ENCODE measurements at regions not wholly inside any gene's neighbourhood (a gene's known extent, or its start where the extent isn't known, plus 50 kb on each side); places are given as distances from the start of the nearest gene placed in this dataset.

DNA sequence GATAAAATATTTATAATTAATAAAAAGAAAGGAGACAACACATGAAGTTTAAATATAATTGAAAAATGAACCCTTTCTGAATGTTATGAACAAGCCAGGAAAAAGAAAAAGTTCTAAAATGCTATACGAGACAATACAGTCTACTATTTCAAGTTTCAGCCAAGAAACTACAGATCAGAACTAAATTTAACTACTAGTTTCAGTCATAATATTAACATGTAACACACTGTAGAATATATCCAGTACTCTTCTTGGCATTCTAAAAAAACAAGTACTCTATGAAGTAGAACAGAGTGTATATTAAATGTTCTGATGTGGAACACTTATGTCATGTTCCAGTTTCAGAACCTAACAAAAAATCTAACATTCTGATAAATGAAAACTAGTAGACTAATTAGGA lies 679.7 kb downstream of the FAT4 start:
- Histone ChIP-seq H3K79me2 (ENCODE audit: low read length) (no peaks in the 10 kb centered on the region), H2AFZ (ENCODE audit: low read depth, low read length) (no peak overlapping the region), H3K36me3 (replicated peaks; ENCODE audit: low read depth, low read length) (no peaks in the 10 kb centered on the region), H3K27ac (ENCODE audit: low read length) (no peak overlapping the region), H3K4me2 (ENCODE audit: low read length) (no peak overlapping the region), H3K27me3 (ENCODE audit: low read depth, low read length) (no peaks in the 10 kb centered on the region), H4K20me1 (ENCODE audit: insufficient read depth, low read length) (no peaks in the 10 kb centered on the region), H3K4me3 (ENCODE audit: low read length) (no peak overlapping the region), H3K9ac (ENCODE audit: low read length) (no peak overlapping the region), H3K9me3 (ENCODE audit: insufficient read depth, low read length) (no peaks in the 10 kb centered on the region), H3K4me1 (ENCODE audit: low read length) (no peaks in the 10 kb centered on the region)
- TF ChIP-seq CTCF (IDR thresholded peaks at IDR 0.05; ENCODE audit: low read depth, low read length) (no peak), EZH2phosphoT487 (IDR thresholded peaks at IDR 0.05; ENCODE audit: low read depth) (no peak)

DNA sequence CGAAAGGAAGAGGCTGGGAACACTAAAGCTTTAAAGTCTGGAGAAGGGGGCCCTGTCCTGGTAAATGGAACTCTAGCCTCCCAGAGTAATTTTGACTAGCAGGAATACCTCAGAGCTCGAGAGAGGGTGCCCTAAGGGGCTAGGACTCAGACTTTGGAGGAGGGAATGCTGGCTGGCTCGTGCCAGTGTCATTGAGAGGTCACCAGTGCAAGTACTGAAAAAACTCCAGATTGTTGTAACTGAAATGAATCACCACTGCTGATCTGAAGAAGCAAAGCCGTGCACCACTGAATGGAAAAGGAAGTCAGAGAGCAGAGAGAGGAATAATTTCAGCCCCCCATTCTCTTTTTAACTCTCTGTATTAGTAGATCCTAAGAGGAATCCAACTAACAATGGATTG lies 690.2 kb downstream of the FAT4 start:
- H3K9ac ChIP-seq (ENCODE audit: low read length), result no peak overlapping the region
- no peak overlapping the region for H3K4me3 ChIP-seq (ENCODE audit: low read length)
- no peak for TF ChIP-seq EZH2phosphoT487 (IDR thresholded peaks at IDR 0.05; ENCODE audit: low read depth)
- TF ChIP-seq CTCF (IDR thresholded peaks at IDR 0.05; ENCODE audit: low read depth, low read length), result no peak
- no peaks in the 10 kb centered on the region for H3K4me1 ChIP-seq (ENCODE audit: low read length)
- H3K27me3 ChIP-seq (ENCODE audit: low read depth, low read length), result no peaks in the 10 kb centered on the region
- no peaks in the 10 kb centered on the region for H3K9me3 ChIP-seq (ENCODE audit: insufficient read depth, low read length)
- H3K36me3 ChIP-seq (replicated peaks; ENCODE audit: low read depth, low read length), result no peaks in the 10 kb centered on the region
- H3K27ac ChIP-seq (ENCODE audit: low read length), result no peak overlapping the region
- H3K4me2 ChIP-seq (ENCODE audit: low read length), result no peak overlapping the region
- no peak overlapping the region for H2AFZ ChIP-seq (ENCODE audit: low read depth, low read length)
- H4K20me1 ChIP-seq (ENCODE audit: insufficient read depth, low read length), result no peaks in the 10 kb centered on the region
- no peaks in the 10 kb centered on the region for H3K79me2 ChIP-seq (ENCODE audit: low read length)

- TF ChIP-seq EZH2phosphoT487 (IDR thresholded peaks at IDR 0.05; ENCODE audit: low read depth), result no peak
- TF ChIP-seq CTCF (IDR thresholded peaks at IDR 0.05; ENCODE audit: low read depth, low read length), result no peak
- Histone ChIP-seq H3K9me3 (ENCODE audit: insufficient read depth, low read length) (no peaks in the 10 kb centered on the region), H3K4me3 (ENCODE audit: low read length) (no peak overlapping the region)
Measured at GRCh38 chr4:126007142-126007541, 692.4 kb downstream of the FAT4 start.

GRCh38 chr4:126012691-126013290 lies 698.0 kb downstream of the FAT4 start:
- no peaks in the 10 kb centered on the region for H3K4me1 ChIP-seq (ENCODE audit: low read length)
- no peak overlapping the region for H3K4me3 ChIP-seq (ENCODE audit: low read length)
- H3K9me3 ChIP-seq (ENCODE audit: insufficient read depth, low read length), result no peaks in the 10 kb centered on the region
- H3K9ac ChIP-seq (ENCODE audit: low read length), result no peak overlapping the region
- no peaks in the 10 kb centered on the region for H3K79me2 ChIP-seq (ENCODE audit: low read length)
- no peaks in the 10 kb centered on the region for H3K36me3 ChIP-seq (replicated peaks; ENCODE audit: low read depth, low read length)
- TF ChIP-seq CTCF (IDR thresholded peaks at IDR 0.05; ENCODE audit: low read depth, low read length), result no peak
- no peak for TF ChIP-seq EZH2phosphoT487 (IDR thresholded peaks at IDR 0.05; ENCODE audit: low read depth)
- no peaks in the 10 kb centered on the region for H4K20me1 ChIP-seq (ENCODE audit: insufficient read depth, low read length)
- H3K27me3 ChIP-seq (ENCODE audit: low read depth, low read length), result no peaks in the 10 kb centered on the region
- H3K4me2 ChIP-seq (ENCODE audit: low read length), result no peak overlapping the region
- H3K27ac ChIP-seq (ENCODE audit: low read length), result no peak overlapping the region
- H2AFZ ChIP-seq (ENCODE audit: low read depth, low read length), result no peak overlapping the region

More at GRCh38 chr4:126007142-126007541, 692.4 kb downstream of the FAT4 start:
- H3K27me3 ChIP-seq (ENCODE audit: low read depth, low read length), result no peaks in the 10 kb centered on the region
- no peaks in the 10 kb centered on the region for H3K4me1 ChIP-seq (ENCODE audit: low read length)
- H3K36me3 ChIP-seq (replicated peaks; ENCODE audit: low read depth, low read length), result no peaks in the 10 kb centered on the region
- H4K20me1 ChIP-seq (ENCODE audit: insufficient read depth, low read length), result no peaks in the 10 kb centered on the region
- no peak overlapping the region for H3K4me2 ChIP-seq (ENCODE audit: low read length)
- no peak overlapping the region for H3K9ac ChIP-seq (ENCODE audit: low read length)
- no peak overlapping the region for H3K27ac ChIP-seq (ENCODE audit: low read length)
- no peaks in the 10 kb centered on the region for H3K79me2 ChIP-seq (ENCODE audit: low read length)
- no peak overlapping the region for H2AFZ ChIP-seq (ENCODE audit: low read depth, low read length)
